Breast epithelium (tissue), 3 donors: ENCODE measurements at regions not wholly inside any gene's neighbourhood (a gene's known extent, or its start where the extent isn't known, plus 50 kb on each side); places are given as distances from the start of the nearest gene placed in this dataset.

Experiments used
- CTCF ChIP-seq, 3 donors: fragments of 450-650 bp; IDR thresholded peaks; one replicate each; pipeline ENCODE4 v1.5.1; 2016 to 2017; ENCODE audit warnings: antibody characterized with exemption in 3 of 3, mild to moderate bottlenecking in 3 of 3, moderate library complexity in 3 of 3
- POLR2A ChIP-seq: fragments of 450-650 bp; IDR thresholded peaks from one replicate; pipeline ENCODE4 v1.6.1; 2016; ENCODE audit warnings: antibody characterized with exemption, mild to moderate bottlenecking, moderate library complexity
- POLR2AphosphoS5 ChIP-seq, 3 donors: sonication (generic); formaldehyde crosslinking; IDR thresholded peaks; one replicate each; pipeline ENCODE4 v1.6.1; 2017; ENCODE audit warnings: antibody characterized with exemption in 3 of 3

- TF ChIP-seq CTCF (IDR thresholded peaks at IDR 0.05) (no peak), POLR2AphosphoS5 (IDR thresholded peaks at IDR 0.05) (no peak), POLR2A (no peak)
Measured at GRCh38 chr13:53240401-53241025, 211.9 kb downstream of the OLFM4 start.
